Stimulated activated CD4-positive, alpha-beta T cell treated with anti-CD3 and anti-CD28 coated beads, Interleukin-1b, Interleukin-23, amount 100 ng/mL, for 4 hours (primary cell): ENCODE measurements at regions not wholly inside any gene's neighbourhood (a gene's known extent, or its start where the extent isn't known, plus 50 kb on each side); places are given as distances from the start of the nearest gene placed in this dataset.
"Not testable (repeated sequence)": the region's sequence is repeated elsewhere in the genome, so short reads cannot be mapped to it uniquely, and the experiment has no call there.

Experiments
- DNase-seq, 2 donors: peaks; one replicate each; pipeline ENCODE4 v3.0.0-alpha.2; 2020; ENCODE audit warnings: low read depth in 2 of 2

DNA sequence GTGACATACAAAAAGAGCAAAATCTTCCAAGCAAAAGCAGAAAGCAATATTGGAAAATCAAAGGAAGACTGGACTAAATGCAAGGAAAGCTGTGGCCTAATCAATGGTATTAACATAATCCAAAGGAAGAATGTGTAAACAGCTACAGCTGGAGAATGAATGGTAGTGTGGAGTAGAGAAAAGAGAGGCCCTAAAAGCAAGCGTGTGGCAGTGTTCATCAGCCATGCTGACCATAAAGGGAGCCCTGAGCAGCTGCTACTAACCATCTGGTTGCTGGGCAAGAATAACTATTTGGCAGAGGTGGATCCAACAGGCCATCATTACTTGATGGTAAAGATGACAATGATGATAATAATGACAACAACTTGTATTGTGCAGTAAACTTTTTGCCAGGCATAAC, 148.5 kb upstream of the BEND6 start:
- no peak for DNase-seq

DNA sequence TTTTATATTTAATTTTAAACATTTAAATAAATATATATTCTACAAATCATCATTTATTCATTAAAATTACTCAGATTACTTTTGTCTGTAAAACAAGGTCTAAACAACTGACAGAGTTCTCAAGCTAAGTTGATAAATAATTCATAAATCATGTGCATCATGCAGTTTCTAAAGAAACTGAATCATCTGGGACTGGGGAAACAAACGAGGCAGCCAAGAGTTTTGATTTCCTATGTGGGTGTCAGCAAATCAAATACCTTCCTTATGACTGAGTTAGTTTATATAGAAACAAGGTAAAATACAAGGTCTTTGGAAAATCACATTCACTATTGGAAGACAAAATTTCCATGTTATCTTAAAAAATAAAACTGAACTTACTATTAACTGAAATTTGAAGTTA, 149.9 kb upstream of the BEND6 start:
- DNase-seq = no peak

DNA sequence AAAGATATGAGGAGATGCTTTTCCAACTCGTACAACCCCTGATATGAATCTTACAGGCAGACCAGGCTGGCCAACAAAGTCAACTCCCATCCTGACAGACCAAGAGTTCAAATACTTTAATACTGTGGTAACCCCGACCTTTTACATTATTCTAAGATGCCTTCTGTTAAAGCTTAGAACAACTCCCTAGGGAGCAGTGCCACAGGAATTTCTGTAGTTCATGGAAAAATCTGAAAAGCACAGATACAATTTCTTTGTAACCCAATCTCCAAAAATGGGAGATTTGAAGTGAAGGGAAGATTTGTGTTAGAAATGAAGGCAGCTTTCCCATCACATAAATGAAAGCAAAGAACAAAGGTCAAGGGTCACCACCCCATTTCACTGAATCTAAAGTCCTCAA, 151.3 kb upstream of the BEND6 start:
- DNase-seq = no peak

DNA sequence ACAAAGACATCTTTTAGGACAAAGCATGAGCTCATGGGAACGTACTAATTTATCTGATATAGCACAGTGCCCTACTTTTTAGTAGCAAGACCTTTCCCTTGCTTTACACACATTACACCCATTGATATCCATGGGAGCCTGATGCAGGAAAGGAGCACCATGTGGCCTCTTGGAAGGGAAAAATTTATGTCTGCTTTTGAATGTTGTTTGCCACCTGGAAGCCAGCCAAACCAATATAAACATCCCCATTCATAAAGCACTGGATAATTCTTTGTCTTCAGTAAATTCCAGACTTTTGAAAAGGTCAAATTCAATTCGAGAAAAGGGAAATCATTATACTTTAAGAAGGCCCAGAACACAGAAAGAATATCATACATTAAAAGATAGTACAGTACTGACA, 152.3 kb upstream of the BEND6 start:
- no peak for DNase-seq

DNA sequence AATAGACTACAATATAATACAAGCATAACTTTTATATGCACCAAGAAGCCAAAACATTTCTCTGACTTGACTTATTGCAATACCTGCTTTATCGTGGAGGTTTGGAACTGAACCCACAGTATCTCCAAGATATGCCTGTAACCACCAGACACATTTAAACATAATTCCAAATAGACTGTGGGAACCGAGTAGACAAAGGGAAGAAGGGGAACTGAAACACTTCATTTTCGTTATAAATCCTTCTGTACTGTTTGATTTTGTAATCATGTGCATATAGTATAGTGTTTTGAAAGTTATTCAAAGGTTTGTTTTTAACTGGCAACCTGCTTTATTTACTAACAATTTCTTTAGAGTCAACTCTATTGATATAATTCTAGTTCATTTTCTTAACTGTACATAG, 154.9 kb upstream of the BEND6 start:
- DNase-seq = no peak

DNA sequence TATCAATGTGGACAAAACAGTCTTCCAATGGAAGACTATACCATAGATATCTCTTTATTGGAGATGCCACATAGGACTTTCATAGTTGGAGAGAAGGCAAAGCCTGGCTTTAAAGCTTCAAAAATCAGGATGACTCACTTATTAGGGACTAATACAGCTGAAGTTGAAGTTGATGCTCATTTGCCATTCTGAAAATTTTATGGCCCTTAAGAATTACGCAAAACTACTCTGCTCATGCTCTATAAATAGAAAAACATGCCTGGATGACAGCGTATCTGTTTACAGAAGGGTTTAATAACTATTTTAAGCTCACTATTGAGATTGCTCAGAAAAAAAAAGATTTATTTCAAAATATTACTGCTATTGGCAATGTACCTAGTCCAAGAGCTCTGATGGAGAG, 155.5 kb upstream of the DST start:
- DNase-seq = no peak

DNA sequence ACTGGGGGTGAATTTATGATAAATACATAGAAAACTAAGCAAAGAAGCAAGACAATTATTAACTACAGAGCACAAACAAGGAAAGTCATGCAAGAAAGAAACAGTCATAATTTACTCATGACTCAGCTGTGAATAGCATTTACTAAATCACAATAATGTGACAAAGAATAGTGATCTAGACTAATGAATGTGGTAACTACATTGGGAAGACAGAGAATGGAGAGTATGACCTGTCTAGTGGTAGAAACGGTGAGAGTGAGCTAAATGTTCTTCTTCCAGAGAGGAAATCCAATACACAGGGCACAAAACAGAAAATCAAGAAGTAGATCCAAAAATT, 153.5 kb upstream of the DST start:
- no peak for DNase-seq

DNA sequence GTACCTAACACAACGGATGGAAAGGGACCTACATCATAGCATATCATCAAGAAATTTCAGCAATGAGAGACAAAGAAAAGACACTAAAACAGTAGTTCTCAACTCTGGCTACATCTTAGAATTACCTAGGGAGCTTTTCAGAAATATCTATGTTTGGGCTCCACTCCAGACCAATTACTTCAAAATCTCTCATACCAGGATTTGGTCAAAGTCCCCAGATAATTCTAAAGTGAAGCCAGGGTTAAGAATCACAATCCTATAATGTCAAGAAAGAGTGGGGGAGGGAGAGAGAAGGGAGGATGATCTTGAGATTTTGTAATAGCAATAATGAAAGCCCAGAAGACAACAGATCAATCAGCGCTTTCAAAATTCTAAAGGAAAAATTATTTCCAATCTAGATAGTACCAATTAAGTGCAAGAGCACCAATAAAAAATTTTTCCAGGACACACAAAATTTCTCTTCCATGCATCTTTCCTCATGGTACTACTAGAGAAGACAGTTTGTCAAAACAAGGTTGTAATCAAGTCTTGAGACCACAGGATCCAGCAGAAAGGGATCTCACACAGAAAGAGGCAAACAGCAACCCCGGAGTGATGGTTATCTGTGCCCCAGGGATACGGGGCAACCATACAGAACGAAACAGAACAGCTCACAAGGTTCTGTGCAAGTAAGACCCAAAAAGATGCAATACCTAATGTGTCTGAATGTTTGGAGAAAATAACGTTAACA, 152.9 kb upstream of the DST start:
- DNase-seq = no peak

DNA sequence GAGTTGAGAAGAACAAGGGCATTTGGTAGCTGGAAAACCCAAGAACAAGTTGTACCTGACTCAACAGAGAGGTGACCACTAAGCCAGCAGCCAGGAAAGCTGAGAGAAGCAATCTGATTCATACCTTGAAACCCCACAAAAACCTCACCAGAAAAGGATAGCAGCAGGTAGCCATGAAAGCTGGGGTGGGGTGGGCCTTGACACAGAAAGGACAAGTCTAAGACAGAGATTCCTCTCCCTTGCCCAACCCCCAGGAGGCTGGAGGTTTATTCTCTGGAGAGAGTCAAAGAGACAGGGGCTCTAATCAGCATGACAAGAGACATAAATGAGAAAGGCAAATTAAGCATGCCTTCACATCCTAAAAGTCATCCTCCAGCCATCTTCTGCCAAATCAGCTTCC, 151.7 kb upstream of the DST start:
- DNase-seq = no peak

DNA sequence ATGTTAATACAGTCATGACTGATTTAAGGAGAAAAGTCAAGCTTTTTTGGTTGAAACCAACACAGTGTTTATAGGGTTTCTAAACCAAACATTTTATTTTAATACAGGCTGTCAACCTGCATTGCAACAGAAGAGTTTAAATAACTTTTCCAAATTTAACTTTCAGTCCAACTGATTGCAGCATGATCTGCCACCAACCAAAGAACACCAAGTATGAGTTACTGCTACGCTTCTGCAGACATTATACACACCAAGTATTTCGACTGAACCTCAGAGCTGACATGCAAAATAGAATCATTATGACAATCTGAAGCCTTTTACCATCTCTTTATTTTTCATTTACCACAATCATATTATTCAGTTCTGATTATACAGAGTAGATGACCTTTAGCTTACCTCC, 151.2 kb upstream of the DST start:
- no peak for DNase-seq

DNA sequence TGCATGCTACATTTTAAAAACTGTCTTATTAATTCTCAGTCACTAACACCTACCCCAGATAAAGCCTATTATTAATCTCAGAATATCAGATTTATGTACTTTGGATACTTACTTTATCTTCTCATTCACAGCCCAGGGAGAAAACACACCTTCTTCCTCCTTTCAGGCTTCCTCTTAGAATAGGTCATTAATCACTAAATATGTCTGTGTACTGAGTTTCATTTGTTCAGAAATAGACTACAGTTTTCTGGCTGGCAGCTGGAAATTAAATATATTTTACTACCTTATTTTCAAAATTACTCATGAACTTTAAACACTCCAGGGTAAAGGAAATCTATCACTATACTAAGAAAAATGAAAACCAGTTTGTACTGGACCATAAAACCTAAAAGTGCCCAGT, 147.7 kb upstream of the DST start:
- DNase-seq = no peak

DNA sequence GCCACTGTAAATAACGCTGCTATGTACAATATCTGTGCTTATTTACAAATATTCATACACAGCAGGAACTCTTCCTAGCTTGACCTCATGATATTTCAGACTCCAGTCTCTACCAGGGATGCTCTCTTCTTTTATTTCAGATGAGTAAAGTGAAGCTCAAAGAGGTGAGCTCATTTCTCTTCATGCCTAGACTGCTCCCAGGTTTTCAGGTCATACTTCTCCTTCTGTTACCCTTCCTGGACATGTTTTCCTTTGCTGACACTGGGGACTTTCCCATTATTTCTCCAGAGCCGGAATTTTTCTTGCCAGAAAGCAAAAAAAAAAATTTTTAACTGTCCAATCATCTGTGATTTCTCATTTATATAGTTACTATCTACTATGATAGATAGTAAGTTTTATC, 147.2 kb upstream of the DST start:
- DNase-seq = no peak

DNA sequence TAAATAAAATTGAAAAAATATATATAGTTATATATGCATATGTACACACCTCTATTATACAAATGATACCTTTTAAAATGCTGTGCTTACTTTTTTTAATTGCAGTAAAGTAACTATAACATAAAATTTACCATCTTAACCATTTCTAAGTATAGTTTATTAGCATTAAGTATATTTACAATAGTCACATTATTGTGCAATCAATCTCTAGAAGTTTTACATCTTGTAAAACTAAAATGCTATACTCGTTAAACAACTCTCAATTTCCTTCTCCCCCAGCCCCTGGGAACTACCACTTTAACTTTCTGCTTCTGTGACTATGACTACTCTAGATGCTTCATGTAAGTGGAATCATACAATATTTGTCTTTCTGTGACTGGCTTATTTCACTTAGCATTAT, 146.7 kb upstream of the DST start:
- no peak for DNase-seq

DNA sequence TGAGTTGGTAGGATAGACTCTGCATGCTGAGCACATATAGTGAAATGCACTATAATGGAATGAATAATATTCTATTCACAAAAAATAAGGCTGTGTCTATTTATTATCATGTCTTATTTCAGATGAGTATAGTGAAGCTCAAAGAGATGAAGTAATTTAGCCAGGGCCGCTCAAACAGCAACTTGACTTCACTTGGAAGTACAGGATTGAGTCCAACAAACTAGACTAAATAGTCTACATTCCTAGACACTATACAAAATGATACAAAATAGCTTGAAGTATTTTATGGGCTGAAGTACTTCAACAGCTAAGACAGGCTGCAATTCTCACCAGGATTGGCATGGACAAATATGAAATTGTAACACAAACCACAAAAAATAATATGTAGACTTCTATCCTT, 144.5 kb upstream of the DST start:
- DNase-seq = no peak

DNA sequence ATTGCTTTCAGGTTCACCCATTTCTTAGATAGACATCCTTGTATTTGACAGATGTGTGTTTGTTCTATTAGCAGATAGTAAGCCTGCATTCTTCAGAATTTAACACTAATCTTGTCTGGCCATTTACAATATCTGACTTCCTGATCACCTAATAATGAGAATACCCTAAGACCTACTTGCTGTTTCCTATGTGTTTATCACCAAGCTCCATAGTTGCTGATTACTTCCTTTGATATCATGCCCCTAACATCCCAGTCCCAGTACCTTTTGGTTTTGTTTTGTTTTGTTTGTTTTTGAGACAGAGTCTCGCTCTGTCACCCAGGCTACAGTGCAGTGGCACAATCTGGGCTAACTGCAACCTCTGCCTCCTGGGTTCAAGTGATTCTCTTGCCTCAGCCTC, 143.6 kb upstream of the DST start:
- DNase-seq = no peak

DNA sequence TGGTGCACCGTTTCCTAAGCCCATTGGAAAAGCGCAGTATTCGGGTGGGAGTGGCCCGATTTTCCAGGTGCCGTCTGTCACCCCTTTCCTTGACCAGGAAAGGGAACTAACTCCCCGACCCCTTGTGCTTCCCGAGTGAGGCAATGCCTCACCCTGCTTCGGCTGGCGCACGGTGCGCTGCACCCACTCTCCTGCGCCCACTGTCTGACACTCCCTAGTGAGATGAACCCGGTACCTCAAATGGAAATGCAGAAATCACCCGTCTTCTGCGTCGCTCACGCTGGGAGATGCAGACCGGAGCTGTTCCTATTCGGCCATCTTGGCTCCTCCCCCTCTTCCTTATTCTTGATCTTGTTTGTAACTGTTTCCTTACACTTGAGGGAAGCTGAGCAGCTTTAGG, 142.8 kb upstream of the DST start:
- DNase-seq = not testable (repeated sequence)

DNA sequence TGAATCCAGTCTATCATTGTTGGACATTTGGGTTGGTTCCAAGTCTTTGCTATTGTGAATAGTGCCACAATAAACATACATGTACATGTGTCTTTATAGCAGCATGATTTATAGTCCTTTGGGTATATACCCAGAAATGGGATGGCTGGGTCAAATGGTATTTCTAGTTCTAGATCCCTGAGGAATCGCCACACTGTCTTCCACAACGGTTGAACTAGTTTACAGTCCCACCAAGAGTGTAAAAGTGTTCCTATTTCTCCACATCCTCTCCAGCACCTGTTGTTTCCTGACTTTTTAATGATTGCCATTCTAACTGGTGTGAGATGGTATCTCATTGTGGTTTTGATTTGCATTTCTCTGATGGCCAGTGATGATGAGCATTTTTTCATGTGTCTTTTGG, 137.4 kb upstream of the DST start:
- not testable (repeated sequence) for DNase-seq

DNA sequence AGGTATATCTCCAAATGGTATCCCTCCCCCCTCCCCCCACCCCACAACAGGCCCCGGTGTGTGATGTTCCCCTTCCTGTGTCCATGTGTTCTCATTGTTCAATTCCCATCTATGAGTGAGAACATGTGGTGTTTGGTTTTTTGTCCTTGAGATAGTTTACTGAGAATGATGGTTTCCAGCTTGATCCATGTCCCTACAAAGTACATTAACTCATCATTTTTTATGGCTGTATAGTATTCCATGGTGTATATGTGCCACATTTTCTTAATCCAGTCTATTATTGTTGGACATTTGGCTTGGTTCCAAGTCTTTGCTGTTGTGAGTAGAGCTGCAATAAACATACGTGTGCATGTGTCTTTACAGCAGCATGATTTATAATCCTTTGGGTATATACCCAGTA, 135.8 kb upstream of the DST start:
- DNase-seq = not testable (repeated sequence)

DNA sequence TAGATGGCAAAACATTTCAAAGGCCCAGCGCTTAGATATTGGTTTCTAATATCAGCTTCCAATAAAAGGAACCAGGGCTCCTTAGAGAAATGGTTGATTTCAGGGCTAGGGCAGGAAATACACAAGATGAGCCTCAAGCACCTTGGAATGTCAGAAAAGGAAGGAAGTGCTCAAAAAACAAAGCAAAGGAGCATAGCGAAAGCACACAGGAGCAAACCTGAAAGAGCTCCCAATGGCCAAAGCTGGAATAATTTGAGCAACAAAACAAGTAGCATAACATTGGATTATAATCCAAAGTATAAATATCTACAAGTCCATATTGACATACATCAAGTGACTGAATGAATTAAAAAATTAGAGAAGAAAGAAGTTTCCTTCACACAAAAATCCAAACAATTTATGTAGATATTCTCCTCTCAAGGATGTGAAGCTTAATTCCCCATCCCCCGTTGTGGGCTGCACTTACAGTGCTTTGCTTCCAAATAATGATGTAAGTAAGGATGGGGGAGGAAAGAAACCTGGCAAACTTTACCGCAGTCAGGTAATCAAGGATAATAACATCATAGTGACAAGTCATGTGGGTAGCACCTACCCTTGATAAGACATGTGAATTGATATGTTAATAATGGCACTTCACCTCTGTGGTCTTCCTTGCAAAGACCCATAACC, 132.9 kb upstream of the DST start:
- DNase-seq = no peak

DNA sequence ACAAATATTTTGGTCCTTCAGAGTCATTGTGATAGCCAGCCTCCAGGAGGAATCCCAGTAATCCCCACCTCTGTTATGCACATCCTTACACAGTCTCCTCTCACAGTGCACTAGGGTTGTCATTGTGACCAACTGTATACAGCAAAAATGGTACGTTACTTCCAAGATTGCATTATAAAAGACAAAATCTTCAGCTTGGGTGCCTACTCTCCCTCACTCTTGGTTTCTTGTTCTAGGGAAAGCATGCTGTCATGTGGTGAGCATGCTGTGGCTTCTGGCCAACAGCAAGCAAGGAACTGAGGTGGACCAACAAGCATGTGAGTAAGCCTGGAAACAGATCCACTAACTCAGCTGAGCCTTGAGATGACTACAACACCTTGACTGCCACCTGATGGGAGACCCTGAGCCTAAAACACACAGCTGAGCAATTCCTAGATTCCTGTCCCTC, 130.1 kb upstream of the DST start:
- no peak for DNase-seq

DNA sequence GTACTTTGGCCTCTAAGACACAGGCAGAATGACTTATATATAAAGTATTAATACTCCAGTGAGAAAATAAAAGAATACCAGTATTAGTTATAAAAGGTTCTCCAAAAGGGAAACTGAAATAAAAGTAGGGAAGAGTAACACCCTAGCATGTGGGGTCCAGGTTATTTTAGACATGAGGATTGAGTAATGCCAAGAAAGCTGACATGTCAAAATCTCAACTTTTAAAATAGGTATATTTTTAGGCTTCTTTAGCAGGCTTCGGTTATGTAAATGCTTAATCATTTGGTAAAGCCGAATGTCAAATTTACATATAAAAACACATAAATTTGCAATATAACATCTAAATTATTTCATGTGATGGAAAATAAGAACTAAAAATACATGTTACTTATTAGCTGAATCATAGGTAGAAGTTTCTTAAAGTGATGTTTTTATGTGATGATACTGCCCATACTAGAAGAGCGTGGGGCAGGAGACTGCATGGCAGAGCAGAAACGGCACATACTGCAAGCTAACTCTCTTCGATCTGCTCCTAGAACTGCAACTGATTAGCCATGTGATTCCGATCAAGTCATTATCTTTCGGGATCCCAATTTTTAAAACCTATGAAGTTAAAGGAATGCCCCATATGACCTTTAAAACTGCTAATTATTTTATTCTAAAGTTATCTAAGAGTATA, 129.4 kb upstream of the DST start:
- DNase-seq = no peak

DNA sequence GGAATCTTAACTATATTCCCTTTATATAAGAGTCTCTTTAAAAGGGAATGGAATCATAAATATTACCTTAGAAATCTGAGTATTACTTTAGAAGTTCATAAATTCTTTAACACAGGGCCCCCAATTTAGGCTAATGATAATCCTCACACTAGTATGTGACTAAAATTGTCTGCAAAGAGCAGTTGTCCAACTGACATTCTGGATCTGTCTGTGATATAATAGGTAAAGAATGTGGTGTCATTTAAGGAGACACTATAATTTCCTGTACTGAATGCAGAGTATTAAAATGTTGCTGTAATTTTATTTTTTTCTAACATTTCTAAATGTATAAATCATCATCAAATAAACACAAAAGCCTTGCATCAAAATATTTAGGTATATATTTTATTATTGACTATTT, 128.5 kb upstream of the DST start:
- no peak for DNase-seq

DNA sequence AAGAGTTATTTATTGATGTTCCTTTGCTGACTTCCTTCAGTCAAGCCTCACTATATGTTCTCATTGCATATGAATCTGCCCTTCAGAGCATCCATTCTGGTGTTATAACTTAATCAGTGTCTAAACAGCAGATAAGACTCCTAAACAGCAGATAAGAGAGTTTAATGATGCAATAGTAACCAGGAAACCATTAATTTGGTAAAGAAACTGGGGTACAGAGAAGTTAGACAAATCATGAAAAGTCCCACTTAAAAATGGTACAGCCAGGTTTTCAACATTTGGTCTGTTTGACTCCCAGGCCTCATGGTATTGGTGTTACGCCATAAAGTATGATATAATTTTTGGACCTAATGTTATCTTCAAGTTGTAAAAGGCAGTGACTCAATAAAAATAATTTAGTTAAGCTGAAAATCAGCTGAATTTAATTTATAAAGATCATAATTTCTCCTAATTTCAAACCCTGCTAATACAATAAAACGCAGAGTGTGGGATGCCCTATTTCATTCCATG, 127.4 kb upstream of the DST start:
- no peak for DNase-seq
